ENCODE measurements at regions not wholly inside any gene's neighbourhood (a gene's known extent, or its start where the extent isn't known, plus 50 kb on each side); places are given as distances from the start of the nearest gene placed in this dataset.
A peak's percentile ranks its signal among the peaks of the same experiment; 100 is the strongest.

DNA sequence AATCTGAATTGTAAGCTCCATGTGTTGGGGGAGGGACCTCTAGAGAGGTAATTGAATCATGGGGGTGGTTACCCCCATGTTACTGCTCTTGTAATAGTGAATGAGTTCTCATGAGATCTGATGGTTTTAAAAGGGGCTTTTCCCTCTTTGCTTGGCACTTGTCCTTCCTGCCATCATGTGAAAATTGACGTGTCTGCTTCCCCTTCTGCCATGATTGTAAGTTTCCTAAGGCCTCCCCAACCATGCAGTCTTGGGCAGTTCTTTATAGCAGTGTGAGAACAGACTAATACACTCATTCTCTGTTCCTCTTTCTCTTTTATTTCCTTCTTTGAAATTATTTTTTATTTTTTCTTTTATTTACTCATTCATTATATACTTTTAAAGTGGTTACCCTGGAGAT lies 239.4 kb downstream of the CSNK2A3 start:
- no peaks in the 10 kb centered on the region for H3K4me1 ChIP-seq (ENCODE audit: control insufficient read depth, insufficient read depth, low read length)
- 0% methylated on average over 1 of the region's 1 CpG for WGBS (ENCODE audit: insufficient coverage, insufficient replicate concordance, low lambda C conversion rate, missing lambda C conversion rate)
- ChIA-PET POLR2A (no interaction called here), SMC1A (ENCODE audit: uncharacterized antibody, unreplicated experiment) (no interaction called here), RAD21 (ENCODE audit: unreplicated experiment) (no interaction called here), CTCF (no interaction called here)
- no peak overlapping the region for H3K4me2 ChIP-seq (ENCODE audit: control insufficient read depth, insufficient read depth)
- no peak for TF ChIP-seq SIN3A (IDR thresholded peaks at IDR 0.05; ENCODE audit: low read depth, low read length)
- peak; percentile 57; the same call in 1 of the 2 replicates for TF ChIP-seq SPI1 (IDR thresholded peaks at IDR 0.05; ENCODE audit: borderline replicate concordance, insufficient read depth, low read depth, low read length)
- H3K4me3 ChIP-seq = no peak overlapping the region
- in situ Hi-C loops (cut with MboI) = no loop called here
- no peaks in the 10 kb centered on the region for H3K36me3 ChIP-seq (ENCODE audit: control insufficient read depth in 2 of 2, insufficient read depth in 2 of 2, low read length in 1 of 2)
- FAIRE-seq (no peak), ATAC-seq (peak; percentile 64), DNase-seq (ENCODE audit: low read depth, low spot score) (peak; percentile 20)
- H3K9ac ChIP-seq (ENCODE audit: control insufficient read depth, insufficient read depth, low read length) = no peak overlapping the region
- intact Hi-C loops (cut with micrococcal nuclease; ENCODE audit: unreplicated experiment) = no loop called here
- BruUV-seq (replicated peaks) = no TSS peak
- H3K27ac ChIP-seq (ENCODE audit: control insufficient read depth, insufficient read depth) = no peak overlapping the region
- no peaks in the 10 kb centered on the region; a peak in 1 of 4 replicates for H3K27me3 ChIP-seq (replicated peaks in 1 of 2; ENCODE audit: control insufficient read depth in 2 of 2, insufficient read depth in 2 of 2, low read length in 1 of 2)
- H3K79me2 ChIP-seq (ENCODE audit: control insufficient read depth, insufficient read depth, low read length) = no peaks in the 10 kb centered on the region
- H2AFZ ChIP-seq (ENCODE audit: control insufficient read depth, low read depth, low read length) = no peak overlapping the region
- no peaks in the 10 kb centered on the region for H4K20me1 ChIP-seq (ENCODE audit: control insufficient read depth, insufficient read depth)
- H3K9me3 ChIP-seq (replicated peaks; ENCODE audit: control insufficient read depth, insufficient read depth, low read length) = no peaks in the 10 kb centered on the region; the same call in 1 of the 3 replicates

DNA sequence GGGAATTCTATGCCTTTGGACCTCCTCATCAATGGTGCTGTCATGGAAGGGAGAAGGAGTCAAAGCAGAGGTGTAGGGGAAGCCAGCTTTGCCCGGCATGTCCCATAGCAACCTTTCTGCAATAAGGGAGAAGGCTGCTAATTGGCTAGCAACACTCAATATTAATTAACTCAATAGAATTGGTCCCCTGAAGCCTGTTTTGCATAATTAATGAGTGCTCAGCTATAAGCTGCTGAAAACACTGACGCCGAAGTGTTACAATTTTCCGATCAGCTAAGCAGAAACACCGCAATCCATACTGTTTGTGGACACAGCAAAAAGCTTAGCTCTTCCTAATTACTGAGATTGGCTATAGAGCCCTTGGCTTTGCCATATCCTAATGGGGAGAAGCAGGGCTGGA lies 245.0 kb downstream of the CSNK2A3 start:
- BruUV-seq (replicated peaks) = no TSS peak
- no peak overlapping the region for H2AFZ ChIP-seq (ENCODE audit: control insufficient read depth, low read depth, low read length)
- CTCF ChIA-PET = interaction anchor here (1.2 kb wide), 1 partner anchor 48 kb away, joined by 4 read pairs; no protein-coding TSS in a partner anchor
- no peaks in the 10 kb centered on the region for H3K4me1 ChIP-seq (ENCODE audit: control insufficient read depth, insufficient read depth, low read length)
- no peak for DNase-seq (ENCODE audit: low read depth, low spot score)
- no peaks in the 10 kb centered on the region for H4K20me1 ChIP-seq (ENCODE audit: control insufficient read depth, insufficient read depth)
- H3K36me3 ChIP-seq (ENCODE audit: control insufficient read depth in 2 of 2, insufficient read depth in 2 of 2, low read length in 1 of 2) = no peaks in the 10 kb centered on the region
- H3K4me3 ChIP-seq = no peak overlapping the region; the same call in 1 of the 2 replicates
- intact Hi-C loops (cut with micrococcal nuclease; ENCODE audit: unreplicated experiment) = no loop called here
- no peaks in the 10 kb centered on the region; the same call in 2 of the 3 replicates for H3K9me3 ChIP-seq (replicated peaks; ENCODE audit: control insufficient read depth, insufficient read depth, low read length)
- 84% methylated on average over 5 of the region's 5 CpGs for WGBS (ENCODE audit: insufficient coverage, insufficient replicate concordance, low lambda C conversion rate, missing lambda C conversion rate)
- TF ChIP-seq SREBF2 (IDR thresholded peaks at IDR 0.05; ENCODE audit: low read length) = no peak
- TF ChIP-seq LARP7 (IDR thresholded peaks at IDR 0.05) = no peak
- TF ChIP-seq, protein P1, sequence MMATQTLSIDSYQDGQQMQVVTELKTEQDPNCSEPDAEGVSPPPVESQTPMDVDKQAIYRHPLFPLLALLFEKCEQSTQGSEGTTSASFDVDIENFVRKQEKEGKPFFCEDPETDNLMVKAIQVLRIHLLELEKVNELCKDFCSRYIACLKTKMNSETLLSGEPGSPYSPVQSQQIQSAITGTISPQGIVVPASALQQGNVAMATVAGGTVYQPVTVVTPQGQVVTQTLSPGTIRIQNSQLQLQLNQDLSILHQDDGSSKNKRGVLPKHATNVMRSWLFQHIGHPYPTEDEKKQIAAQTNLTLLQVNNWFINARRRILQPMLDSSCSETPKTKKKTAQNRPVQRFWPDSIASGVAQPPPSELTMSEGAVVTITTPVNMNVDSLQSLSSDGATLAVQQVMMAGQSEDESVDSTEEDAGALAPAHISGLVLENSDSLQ (IDR thresholded peaks at IDR 0.05) = no peak
- TF ChIP-seq, protein P2, sequence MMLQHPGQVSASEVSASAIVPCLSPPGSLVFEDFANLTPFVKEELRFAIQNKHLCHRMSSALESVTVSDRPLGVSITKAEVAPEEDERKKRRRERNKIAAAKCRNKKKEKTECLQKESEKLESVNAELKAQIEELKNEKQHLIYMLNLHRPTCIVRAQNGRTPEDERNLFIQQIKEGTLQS (IDR thresholded peaks at IDR 0.05; ENCODE audit: borderline replicate concordance, extremely low read depth, low read depth, low read length) = no peak
- TF ChIP-seq PML (IDR thresholded peaks at IDR 0.05; ENCODE audit: low read length) = no peak
- no peak for TF ChIP-seq ESRRA (IDR thresholded peaks at IDR 0.05; ENCODE audit: low read length)
- TF ChIP-seq, protein P3, sequence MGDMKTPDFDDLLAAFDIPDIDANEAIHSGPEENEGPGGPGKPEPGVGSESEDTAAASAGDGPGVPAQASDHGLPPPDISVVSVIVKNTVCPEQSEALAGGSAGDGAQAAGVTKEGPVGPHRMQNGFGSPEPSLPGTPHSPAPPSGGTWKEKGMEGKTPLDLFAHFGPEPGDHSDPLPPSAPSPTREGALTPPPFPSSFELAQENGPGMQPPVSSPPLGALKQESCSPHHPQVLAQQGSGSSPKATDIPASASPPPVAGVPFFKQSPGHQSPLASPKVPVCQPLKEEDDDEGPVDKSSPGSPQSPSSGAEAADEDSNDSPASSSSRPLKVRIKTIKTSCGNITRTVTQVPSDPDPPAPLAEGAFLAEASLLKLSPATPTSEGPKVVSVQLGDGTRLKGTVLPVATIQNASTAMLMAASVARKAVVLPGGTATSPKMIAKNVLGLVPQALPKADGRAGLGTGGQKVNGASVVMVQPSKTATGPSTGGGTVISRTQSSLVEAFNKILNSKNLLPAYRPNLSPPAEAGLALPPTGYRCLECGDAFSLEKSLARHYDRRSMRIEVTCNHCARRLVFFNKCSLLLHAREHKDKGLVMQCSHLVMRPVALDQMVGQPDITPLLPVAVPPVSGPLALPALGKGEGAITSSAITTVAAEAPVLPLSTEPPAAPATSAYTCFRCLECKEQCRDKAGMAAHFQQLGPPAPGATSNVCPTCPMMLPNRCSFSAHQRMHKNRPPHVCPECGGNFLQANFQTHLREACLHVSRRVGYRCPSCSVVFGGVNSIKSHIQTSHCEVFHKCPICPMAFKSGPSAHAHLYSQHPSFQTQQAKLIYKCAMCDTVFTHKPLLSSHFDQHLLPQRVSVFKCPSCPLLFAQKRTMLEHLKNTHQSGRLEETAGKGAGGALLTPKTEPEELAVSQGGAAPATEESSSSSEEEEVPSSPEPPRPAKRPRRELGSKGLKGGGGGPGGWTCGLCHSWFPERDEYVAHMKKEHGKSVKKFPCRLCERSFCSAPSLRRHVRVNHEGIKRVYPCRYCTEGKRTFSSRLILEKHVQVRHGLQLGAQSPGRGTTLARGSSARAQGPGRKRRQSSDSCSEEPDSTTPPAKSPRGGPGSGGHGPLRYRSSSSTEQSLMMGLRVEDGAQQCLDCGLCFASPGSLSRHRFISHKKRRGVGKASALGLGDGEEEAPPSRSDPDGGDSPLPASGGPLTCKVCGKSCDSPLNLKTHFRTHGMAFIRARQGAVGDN (IDR thresholded peaks at IDR 0.05) = no peak
- no peak for TF ChIP-seq SIX5 (IDR thresholded peaks at IDR 0.05; ENCODE audit: low read depth, low read length, severe bottlenecking)
- in situ Hi-C loops (cut with MboI) = no loop called here
- SMC1A ChIA-PET (ENCODE audit: uncharacterized antibody, unreplicated experiment) = interaction anchor here (0.6 kb wide), 1 partner anchor 180 kb away, joined by 3 read pairs; no protein-coding TSS in a partner anchor
- no peak overlapping the region for H3K4me2 ChIP-seq (ENCODE audit: control insufficient read depth, insufficient read depth)
- no peaks in the 10 kb centered on the region for H3K27me3 ChIP-seq (replicated peaks in 1 of 2; ENCODE audit: control insufficient read depth in 2 of 2, insufficient read depth in 2 of 2, low read length in 1 of 2)
- no peak overlapping the region for H3K9ac ChIP-seq (ENCODE audit: control insufficient read depth, insufficient read depth, low read length)
- H3K27ac ChIP-seq (ENCODE audit: control insufficient read depth, insufficient read depth) = no peak overlapping the region
- no peak for ATAC-seq
- FAIRE-seq = no peak
- no peaks in the 10 kb centered on the region for H3K79me2 ChIP-seq (ENCODE audit: control insufficient read depth, insufficient read depth, low read length)
- RAD21 ChIA-PET (ENCODE audit: unreplicated experiment) = no interaction called here
- POLR2A ChIA-PET = no interaction called here
